H9 (cell line): ENCODE measurements at regions not wholly inside any gene's neighbourhood (a gene's known extent, or its start where the extent isn't known, plus 50 kb on each side); places are given as distances from the start of the nearest gene placed in this dataset.

Source experiments
- DNase-seq: peaks from one replicate; pipeline ENCODE4 v3.0.0-alpha.2; 2017
- H2AFZ ChIP-seq: one replicate; pipeline ENCODE4 v1.6.1; 2013; ENCODE audit warnings: mild to moderate bottlenecking, low read length, control low read depth, moderate library complexity
- H2AK5ac ChIP-seq: 2 replicates; pipeline ENCODE4 v1.6.1; 2013; ENCODE audit warnings: low read length, control low read depth, mixed read lengths; ENCODE audit not compliant: insufficient read length
- H2BK120ac ChIP-seq: one replicate; pipeline ENCODE4 v1.6.1; 2013; ENCODE audit warnings: low read depth, mild to moderate bottlenecking, low read length, control low read depth, inconsistent platforms; ENCODE audit not compliant: poor library complexity, severe bottlenecking
- H2BK12ac ChIP-seq: 2 replicates; pipeline ENCODE4 v1.6.1; 2013; ENCODE audit warnings: low read length, control low read depth, mixed read lengths, low read depth; ENCODE audit not compliant: insufficient read length
- H2BK15ac ChIP-seq: 2 replicates; pipeline ENCODE4 v1.6.1; 2013; ENCODE audit warnings: low read depth, low read length, control low read depth
- H2BK20ac ChIP-seq: one replicate; pipeline ENCODE4 v1.6.1; 2013; ENCODE audit warnings: low read depth, mild to moderate bottlenecking, low read length, control low read depth, inconsistent platforms; ENCODE audit not compliant: poor library complexity, severe bottlenecking
- H2BK5ac ChIP-seq: 2 replicates; pipeline ENCODE4 v1.6.1; 2013; ENCODE audit warnings: low read length, control low read depth, mixed read lengths; ENCODE audit not compliant: insufficient read length
- H3K14ac ChIP-seq: 2 replicates; pipeline ENCODE4 v1.6.1; 2013; ENCODE audit warnings: low read length, control low read depth; ENCODE audit not compliant: insufficient read depth
- H3K18ac ChIP-seq: 2 replicates; pipeline ENCODE4 v1.6.1; 2013; ENCODE audit warnings: low read depth, mild to moderate bottlenecking, mixed read lengths, low read length, control low read depth; ENCODE audit not compliant: insufficient read length
- H3K23ac ChIP-seq: 2 replicates; pipeline ENCODE4 v1.6.1; 2013; ENCODE audit warnings: low read length, control low read depth, mixed read lengths, low read depth; ENCODE audit not compliant: insufficient read length
- H3K23me2 ChIP-seq: 2 replicates; pipeline ENCODE4 v1.6.1; 2013; ENCODE audit warnings: low read depth, mild to moderate bottlenecking, mixed read lengths, low read length, control low read depth; ENCODE audit not compliant: insufficient read length, poor library complexity, severe bottlenecking
- H3K27ac ChIP-seq: 2 replicates; pipeline ENCODE4 v1.5.1; 2013; ENCODE audit warnings: low read length, control low read depth, mixed read lengths, low read depth; ENCODE audit not compliant: insufficient read length
- H3K27me3 ChIP-seq: 2 replicates; pipeline ENCODE4 v1.6.1; 2013; ENCODE audit warnings: low read length, control low read depth, inconsistent platforms; ENCODE audit not compliant: insufficient read depth
- H3K4ac ChIP-seq: 2 replicates; pipeline ENCODE4 v1.6.1; 2013; ENCODE audit warnings: low read depth, mild to moderate bottlenecking, control low read depth, inconsistent platforms, low read length, moderate library complexity
- H3K4me1 ChIP-seq: 2 replicates; pipeline ENCODE4 v1.6.1; 2013; ENCODE audit warnings: low read length, control low read depth, inconsistent platforms; ENCODE audit not compliant: insufficient read depth
- H3K4me2 ChIP-seq: 2 replicates; pipeline ENCODE4 v1.6.1; 2013; ENCODE audit warnings: low read length, control low read depth, mixed read lengths; ENCODE audit not compliant: insufficient read length, insufficient read depth
- H3K56ac ChIP-seq: 2 replicates; pipeline ENCODE4 v1.6.1; 2013; ENCODE audit warnings: low read depth, mild to moderate bottlenecking, mixed read lengths, low read length, control low read depth; ENCODE audit not compliant: insufficient read length
- H3K79me1 ChIP-seq: 2 replicates; pipeline ENCODE4 v1.6.1; 2013; ENCODE audit warnings: low read depth, mild to moderate bottlenecking, moderate library complexity, low read length, control low read depth, inconsistent platforms; ENCODE audit not compliant: insufficient read depth, poor library complexity, severe bottlenecking
- H3K79me2 ChIP-seq: 2 replicates; pipeline ENCODE4 v1.6.1; 2013; ENCODE audit warnings: low read length, control low read depth, inconsistent platforms; ENCODE audit not compliant: insufficient read depth
- H3K9ac ChIP-seq: 2 replicates; pipeline ENCODE4 v1.6.1; 2013; ENCODE audit warnings: low read length, control low read depth, mixed read lengths; ENCODE audit not compliant: insufficient read length; ENCODE audit errors: extremely low read depth
- H3K9me3 ChIP-seq: one replicate; pipeline ENCODE4 v1.6.1; 2013; ENCODE audit warnings: low read depth, low read length, inconsistent platforms; ENCODE audit not compliant: control insufficient read depth
- H3T11ph ChIP-seq: one replicate; pipeline ENCODE4 v1.6.1; 2013; ENCODE audit warnings: mild to moderate bottlenecking, low read length, control low read depth, inconsistent platforms
- H4K20me1 ChIP-seq: one replicate; pipeline ENCODE4 v1.6.1; 2013; ENCODE audit not compliant: control insufficient read depth, insufficient read length, insufficient read depth
- H4K5ac ChIP-seq: 2 replicates; pipeline ENCODE4 v1.6.1; 2013; ENCODE audit warnings: low read depth, mild to moderate bottlenecking, mixed read lengths, low read length, control low read depth; ENCODE audit not compliant: insufficient read length
- H4K8ac ChIP-seq: replicated peaks from 2 replicates; pipeline ENCODE4 v1.6.1; 2013; ENCODE audit warnings: low read length, control low read depth, mixed read lengths, low read depth; ENCODE audit not compliant: insufficient read length
- H4K91ac ChIP-seq: 2 replicates; pipeline ENCODE4 v1.6.1; 2013; ENCODE audit warnings: low read depth, mild to moderate bottlenecking, moderate library complexity, mixed read lengths, low read length, control low read depth; ENCODE audit not compliant: insufficient read length
- H3K27ac Mint-ChIP-seq, 3 experiments: 2 replicates in 2 of 3; 3 replicates in 1 of 3; pipeline ENCODE4 v1.8.0; 2020 to 2021; ENCODE audit warnings: mixed read lengths in 3 of 3, mild to moderate bottlenecking in 1 of 3, moderate library complexity in 1 of 3
- H3K27me3 Mint-ChIP-seq: 2 replicates; pipeline ENCODE4 v1.8.0; 2021; ENCODE audit warnings: low read depth, mild to moderate bottlenecking, moderate library complexity, mixed read lengths
- H3K36me3 Mint-ChIP-seq, 3 experiments: 2 replicates in 2 of 3; 3 replicates in 1 of 3; pipeline ENCODE4 v1.8.0; 2020 to 2021; ENCODE audit warnings: low read depth in 3 of 3, mixed read lengths in 3 of 3; ENCODE audit not compliant: insufficient read depth in 1 of 3
- H3K4me1 Mint-ChIP-seq, 2 experiments: 2 replicates each; pipeline ENCODE4 v1.8.0; 2020; ENCODE audit warnings: mixed read lengths in 2 of 2
- H3K4me3 Mint-ChIP-seq, 2 experiments: 2 replicates in 1 of 2; 3 replicates in 1 of 2; pipeline ENCODE4 v1.8.0; 2020 to 2021; ENCODE audit warnings: mild to moderate bottlenecking in 2 of 2, mixed read lengths in 2 of 2, moderate library complexity in 1 of 2
- H3K9me3 Mint-ChIP-seq, 2 experiments: 2 replicates in 1 of 2; 3 replicates in 1 of 2; pipeline ENCODE4 v1.8.0; 2020; ENCODE audit warnings: mild to moderate bottlenecking in 2 of 2, mixed read lengths in 2 of 2, moderate library complexity in 1 of 2
- CTCF ChIP-seq: fragments of 200-600 bp; sonication (generic); conservative IDR thresholded peaks from 3 replicates; pipeline ENCODE4 v1.8.0; 2021; ENCODE audit warnings: antibody characterized with exemption, mild to moderate bottlenecking
- WGBS: extraction: QIAGEN DNeasy Blood & Tissue Kit; methylation state at CpG from one replicate; pipeline ENCODE4 v1.1.7; 2013; ENCODE audit warnings: missing lambda C conversion rate, low lambda C conversion rate, mixed read lengths; ENCODE audit not compliant: insufficient read length; ENCODE audit errors: extremely low coverage; 5-methylcytosine and 5-hydroxymethylcytosine counted together

GRCh38 chr10:8586504-8586903 is 532.0 kb downstream of the GATA3 start:
- Histone ChIP-seq H3K23me2 (no peaks in the 10 kb centered on the region), H3K4ac (no peak overlapping the region), H3K14ac (no peak overlapping the region), H4K8ac (no peak overlapping the region), H3K79me2 (no peaks in the 10 kb centered on the region), H3K27me3 (no peaks in the 10 kb centered on the region), H3K23ac (no peak overlapping the region), H3K4me2 (no peak overlapping the region), H3K79me1 (no peaks in the 10 kb centered on the region), H2BK20ac (no peak overlapping the region), H3K18ac (no peak overlapping the region), H2BK5ac (no peak overlapping the region), H3T11ph (no peak overlapping the region), H3K4me1 (no peaks in the 10 kb centered on the region), H2BK120ac (no peak overlapping the region), H4K20me1 (no peaks in the 10 kb centered on the region), H2BK12ac (no peak overlapping the region), H4K91ac (no peak overlapping the region), H2BK15ac (no peak overlapping the region), H3K27ac (no peak overlapping the region), H3K9me3 (no peaks in the 10 kb centered on the region), H3K9ac (no peak overlapping the region), H2AK5ac (no peak overlapping the region), H2AFZ (no peak overlapping the region), H3K56ac (no peak overlapping the region), H4K5ac (no peak overlapping the region)
- DNase-seq, result no peak
- Mint-ChIP-seq H3K4me1 (0 out of 4 replicates have a peak, but pooled peaks cover 0 to 4% of the 10 kb centered on the region in 2 experiments), H3K27me3 (no peaks in the 10 kb centered on the region; the same call in 1 of the 2 replicates), H3K9me3 (no peaks in the 10 kb centered on the region), H3K4me3 (no peak overlapping the region), H3K27ac (no peak overlapping the region), H3K36me3 (no peaks in the 10 kb centered on the region)
- TF ChIP-seq CTCF, result no peak
- WGBS, result no CpG with 5 or more reads among the region's 3 CpGs
